ENCODE measurements at regions not wholly inside any gene's neighbourhood (a gene's known extent, or its start where the extent isn't known, plus 50 kb on each side); places are given as distances from the start of the nearest gene placed in this dataset.
A peak's percentile ranks its signal among the peaks of the same experiment; 100 is the strongest.
"Not testable (repeated sequence)": the region's sequence is repeated elsewhere in the genome, so short reads cannot be mapped to it uniquely, and the experiment has no call there.

DNA sequence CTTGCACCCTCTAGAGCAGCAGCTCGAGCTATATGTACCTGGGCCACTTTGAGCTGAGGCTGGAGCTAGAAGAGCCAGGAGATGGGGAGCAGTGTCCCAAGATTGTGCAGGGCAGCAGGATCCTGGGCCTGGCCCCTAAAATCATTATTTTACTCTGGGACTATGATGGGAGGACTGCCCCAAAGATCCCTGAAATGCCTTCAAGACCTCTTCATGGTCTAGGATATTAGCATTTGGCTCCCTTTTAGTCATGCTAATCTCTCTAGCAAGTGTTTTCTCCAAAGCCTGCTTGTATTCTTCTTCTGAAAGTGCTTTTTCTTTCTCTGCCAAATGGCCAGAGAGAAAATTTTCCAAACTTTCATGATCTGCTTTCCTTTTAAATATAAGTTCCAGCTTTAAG is 211.6 kb downstream of the PARM1 start:
- H3K36me3 Mint-ChIP-seq, result no peaks in the 10 kb centered on the region
- peaks cover 0 to 11% (median 5%) of the 10 kb centered on the region in 11 donors for H3K9me3 Mint-ChIP-seq
- CTCF ChIA-PET, result no interaction called here
- DNase-seq, result no peak
- Histone ChIP-seq H3K4me3 (ENCODE audit: low read length) (no peak overlapping the region), H3K4me1 (ENCODE audit: control insufficient read depth in 2 of 2, insufficient read depth in 2 of 2, low read length in 2 of 2) (no peaks in the 10 kb centered on the region), H3K27ac (ENCODE audit: low read depth, low read length) (no peak overlapping the region), H3K36me3 (ENCODE audit: control insufficient read depth in 2 of 3, insufficient read depth in 3 of 3, low read length in 3 of 3) (no peaks in the 10 kb centered on the region), H3K27me3 (ENCODE audit: control insufficient read depth in 2 of 2, insufficient read depth in 2 of 2, low read length in 2 of 2) (no peaks in the 10 kb centered on the region), H3K9me3 (ENCODE audit: control insufficient read depth in 2 of 3, low read length in 3 of 3) (no peaks in the 10 kb centered on the region)
- ATAC-seq, result no peak
- intact Hi-C loops (cut with micrococcal nuclease), result no loop called here
- no peaks in the 10 kb centered on the region for H3K27me3 Mint-ChIP-seq
- no peak overlapping the region for H3K27ac Mint-ChIP-seq
- no peaks in the 10 kb centered on the region for H3K4me1 Mint-ChIP-seq
- H3K4me3 Mint-ChIP-seq, result no peak overlapping the region
- POLR2A ChIA-PET, result no interaction called here

DNA sequence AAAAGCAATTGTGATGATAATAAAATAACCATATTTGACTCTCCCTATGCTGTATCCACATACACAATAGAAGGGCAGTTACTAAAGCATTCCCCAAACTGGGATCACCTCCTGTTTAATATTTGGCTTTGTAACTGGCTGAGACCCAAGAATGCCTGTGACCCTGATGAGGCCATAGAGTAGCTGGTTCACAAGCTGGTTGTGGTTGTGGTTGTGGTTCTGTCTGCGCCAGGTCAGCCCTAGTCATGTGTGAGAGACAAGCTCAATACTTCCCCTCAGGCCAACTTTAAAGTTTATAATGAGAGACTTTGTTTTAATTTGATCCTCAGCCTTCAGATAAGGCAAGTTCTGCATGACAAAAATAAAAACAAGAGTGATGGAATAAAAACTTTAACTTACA is 209.9 kb downstream of the PARM1 start:
- Mint-ChIP-seq H3K9me3 (peaks cover 0 to 11% (median 3%) of the 10 kb centered on the region in 11 donors), H3K27ac (no peak overlapping the region), H3K4me3 (no peak overlapping the region), H3K36me3 (no peaks in the 10 kb centered on the region), H3K27me3 (no peaks in the 10 kb centered on the region), H3K4me1 (no peaks in the 10 kb centered on the region)
- intact Hi-C loops (cut with micrococcal nuclease), result no loop called here
- ATAC-seq (no peak), DNase-seq (no peak)
- H3K9me3 ChIP-seq (ENCODE audit: control insufficient read depth in 2 of 3, low read length in 3 of 3), result no peaks in the 10 kb centered on the region
- POLR2A ChIA-PET, result no interaction called here
- H3K27ac ChIP-seq (ENCODE audit: low read depth, low read length), result no peak overlapping the region
- no peaks in the 10 kb centered on the region for H3K36me3 ChIP-seq (ENCODE audit: control insufficient read depth in 2 of 3, insufficient read depth in 3 of 3, low read length in 3 of 3)
- no peak overlapping the region for H3K4me3 ChIP-seq (ENCODE audit: low read length)
- CTCF ChIA-PET, result interaction anchor here (0.6 kb wide), 1 partner anchor 16 kb away, joined by 8 read pairs; no protein-coding TSS in a partner anchor
- H3K27me3 ChIP-seq (ENCODE audit: control insufficient read depth in 2 of 2, insufficient read depth in 2 of 2, low read length in 2 of 2), result no peaks in the 10 kb centered on the region
- no peaks in the 10 kb centered on the region for H3K4me1 ChIP-seq (ENCODE audit: control insufficient read depth in 2 of 2, insufficient read depth in 2 of 2, low read length in 2 of 2)

DNA sequence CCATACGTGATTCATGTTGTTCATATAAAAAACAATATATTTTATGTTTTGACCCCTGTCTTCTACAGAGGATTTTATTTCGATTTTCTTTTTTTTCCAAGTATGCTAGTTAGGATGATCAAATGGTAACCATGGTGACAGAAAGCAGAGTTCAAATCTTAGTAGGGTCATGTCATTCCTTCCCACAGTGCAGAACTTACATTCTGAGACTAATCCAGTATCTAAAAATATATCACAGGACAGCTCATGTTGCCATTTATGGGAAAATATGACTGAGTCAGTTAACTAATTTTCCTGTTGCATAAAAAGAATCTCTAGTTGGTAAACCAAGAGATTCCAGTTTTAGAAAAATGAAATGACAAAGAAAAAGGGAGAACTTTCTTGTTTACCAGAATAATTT is 209.5 kb downstream of the PARM1 start:
- Histone ChIP-seq H3K36me3 (ENCODE audit: control insufficient read depth in 2 of 3, insufficient read depth in 3 of 3, low read length in 3 of 3) (no peaks in the 10 kb centered on the region), H3K27ac (ENCODE audit: low read depth, low read length) (no peak overlapping the region), H3K27me3 (ENCODE audit: control insufficient read depth in 2 of 2, insufficient read depth in 2 of 2, low read length in 2 of 2) (no peaks in the 10 kb centered on the region), H3K4me3 (ENCODE audit: low read length) (no peak overlapping the region), H3K9me3 (ENCODE audit: control insufficient read depth in 2 of 3, low read length in 3 of 3) (no peaks in the 10 kb centered on the region), H3K4me1 (ENCODE audit: control insufficient read depth in 2 of 2, insufficient read depth in 2 of 2, low read length in 2 of 2) (no peaks in the 10 kb centered on the region)
- Mint-ChIP-seq H3K4me3 (no peak overlapping the region), H3K9me3 (peaks cover 0 to 11% (median 3%) of the 10 kb centered on the region in 11 donors), H3K36me3 (no peaks in the 10 kb centered on the region), H3K27me3 (no peaks in the 10 kb centered on the region), H3K4me1 (no peaks in the 10 kb centered on the region), H3K27ac (no peak overlapping the region)
- no peak for DNase-seq
- intact Hi-C loops (cut with micrococcal nuclease), result no loop called here
- CTCF ChIA-PET, result no interaction called here
- POLR2A ChIA-PET, result no interaction called here
- ATAC-seq, result no peak

DNA sequence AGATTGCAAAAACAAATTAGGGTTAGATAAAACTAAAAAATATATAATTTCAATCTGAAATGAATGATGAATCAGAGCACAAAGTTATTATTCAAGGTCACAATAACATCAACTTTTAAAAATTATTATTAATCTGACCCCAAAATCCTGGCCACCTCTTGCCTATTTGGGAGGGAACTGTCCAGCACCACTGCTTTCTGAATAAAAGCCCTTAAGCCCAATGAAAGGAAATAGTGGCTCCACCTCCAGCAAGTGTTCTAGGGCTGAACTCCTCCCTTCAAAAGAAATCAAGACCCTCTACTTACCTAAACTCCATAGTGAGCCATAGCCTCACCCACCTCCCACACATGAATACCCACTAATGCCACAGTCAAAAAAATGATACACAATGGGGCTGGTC is 208.2 kb downstream of the PARM1 start:
- no peaks in the 10 kb centered on the region for H3K36me3 Mint-ChIP-seq
- DNase-seq (no peak), ATAC-seq (no peak)
- ChIA-PET CTCF (no interaction called here), POLR2A (no interaction called here)
- no peaks in the 10 kb centered on the region for H3K36me3 ChIP-seq (ENCODE audit: control insufficient read depth in 2 of 3, insufficient read depth in 3 of 3, low read length in 3 of 3)
- intact Hi-C loops (cut with micrococcal nuclease), result no loop called here
- H3K9me3 Mint-ChIP-seq, result peaks cover 0 to 11% (median 3%) of the 10 kb centered on the region in 11 donors
- no peak overlapping the region for H3K4me3 ChIP-seq (ENCODE audit: low read length)
- H3K4me1 Mint-ChIP-seq, result no peaks in the 10 kb centered on the region
- no peaks in the 10 kb centered on the region for H3K27me3 ChIP-seq (ENCODE audit: control insufficient read depth in 2 of 2, insufficient read depth in 2 of 2, low read length in 2 of 2)
- no peaks in the 10 kb centered on the region for H3K9me3 ChIP-seq (ENCODE audit: control insufficient read depth in 2 of 3, low read length in 3 of 3)
- no peak overlapping the region for H3K27ac Mint-ChIP-seq
- H3K27ac ChIP-seq (ENCODE audit: low read depth, low read length), result no peak overlapping the region
- H3K27me3 Mint-ChIP-seq, result no peaks in the 10 kb centered on the region
- no peaks in the 10 kb centered on the region for H3K4me1 ChIP-seq (ENCODE audit: control insufficient read depth in 2 of 2, insufficient read depth in 2 of 2, low read length in 2 of 2)
- H3K4me3 Mint-ChIP-seq, result no peak overlapping the region

DNA sequence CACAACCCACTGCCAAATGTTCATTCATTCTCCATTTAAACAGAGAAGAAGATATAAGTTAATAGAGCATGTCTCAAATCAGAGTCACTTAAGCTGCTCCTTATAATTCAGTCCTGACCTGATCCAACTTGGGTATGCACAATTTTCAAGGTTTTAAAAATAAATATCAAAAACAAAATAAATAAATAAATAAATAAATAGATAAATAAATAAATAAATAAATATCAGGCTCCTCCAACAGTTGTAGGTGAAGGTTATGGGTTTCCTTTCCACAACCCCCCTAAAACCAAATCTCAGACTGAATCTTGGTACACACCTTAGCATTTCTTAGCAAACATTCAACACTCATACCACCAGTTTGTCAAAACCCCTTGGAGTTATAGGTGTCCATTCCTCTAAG is 204.4 kb downstream of the PARM1 start:
- ATAC-seq (no peak), DNase-seq (no peak)
- no peak overlapping the region for H3K27ac Mint-ChIP-seq
- Histone ChIP-seq H3K36me3 (ENCODE audit: control insufficient read depth in 2 of 3, insufficient read depth in 3 of 3, low read length in 3 of 3) (no peaks in the 10 kb centered on the region), H3K4me3 (ENCODE audit: low read length) (no peak overlapping the region), H3K9me3 (ENCODE audit: control insufficient read depth in 2 of 3, low read length in 3 of 3) (no peaks in the 10 kb centered on the region), H3K27me3 (ENCODE audit: control insufficient read depth in 2 of 2, insufficient read depth in 2 of 2, low read length in 2 of 2) (no peaks in the 10 kb centered on the region), H3K27ac (ENCODE audit: low read depth, low read length) (no peak overlapping the region), H3K4me1 (ENCODE audit: control insufficient read depth in 2 of 2, insufficient read depth in 2 of 2, low read length in 2 of 2) (no peaks in the 10 kb centered on the region)
- H3K4me3 Mint-ChIP-seq, result no peak overlapping the region
- intact Hi-C loops (cut with micrococcal nuclease), result no loop called here
- H3K36me3 Mint-ChIP-seq, result no peaks in the 10 kb centered on the region
- ChIA-PET CTCF (no interaction called here), POLR2A (no interaction called here)
- no peaks in the 10 kb centered on the region for H3K4me1 Mint-ChIP-seq
- peaks cover 0 to 9% (median 4%) of the 10 kb centered on the region in 11 donors for H3K9me3 Mint-ChIP-seq
- no peaks in the 10 kb centered on the region for H3K27me3 Mint-ChIP-seq

DNA sequence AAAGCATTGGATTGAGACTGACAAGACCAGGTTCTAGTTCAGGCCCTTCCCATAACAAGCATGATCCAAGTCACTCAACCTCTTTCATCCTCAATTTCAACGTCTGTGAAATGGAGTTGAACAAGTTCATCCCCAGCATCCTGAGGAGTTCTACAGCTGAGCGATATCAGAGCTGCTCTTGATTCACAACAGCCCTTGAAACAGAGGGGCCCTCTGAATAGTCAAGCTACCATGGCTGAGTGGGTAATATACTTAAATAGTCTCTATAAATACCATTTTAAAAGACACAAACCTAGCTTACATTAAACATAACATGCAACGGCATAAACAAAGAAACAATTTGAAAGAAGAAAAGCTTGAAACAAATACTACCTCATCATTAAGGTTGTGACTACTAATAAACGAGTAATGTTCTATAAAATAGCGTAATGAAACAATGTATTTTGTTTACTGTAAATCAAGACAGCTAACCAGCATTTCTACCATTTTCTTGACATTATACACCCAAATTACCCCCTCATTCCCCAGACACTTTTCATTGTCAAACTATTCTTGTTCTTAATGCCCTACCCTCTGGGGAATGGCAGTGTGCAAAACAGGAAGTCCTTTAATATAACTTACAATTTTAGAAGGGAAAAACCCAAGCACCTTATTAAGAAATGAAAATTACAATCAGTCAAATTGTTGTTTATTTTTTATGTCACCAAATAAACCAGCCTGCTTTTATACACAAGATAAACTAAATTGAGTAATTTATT is 202.3 kb downstream of the PARM1 start:
- Histone ChIP-seq H3K4me3 (ENCODE audit: low read length) (no peak overlapping the region), H3K27ac (ENCODE audit: low read depth, low read length) (no peak overlapping the region), H3K36me3 (ENCODE audit: control insufficient read depth in 2 of 3, insufficient read depth in 3 of 3, low read length in 3 of 3) (no peaks in the 10 kb centered on the region), H3K9me3 (ENCODE audit: control insufficient read depth in 2 of 3, low read length in 3 of 3) (no peaks in the 10 kb centered on the region), H3K4me1 (ENCODE audit: control insufficient read depth in 2 of 2, insufficient read depth in 2 of 2, low read length in 2 of 2) (no peaks in the 10 kb centered on the region), H3K27me3 (ENCODE audit: control insufficient read depth in 2 of 2, insufficient read depth in 2 of 2, low read length in 2 of 2) (no peaks in the 10 kb centered on the region)
- POLR2A ChIA-PET, result no interaction called here
- Mint-ChIP-seq H3K4me1 (no peaks in the 10 kb centered on the region), H3K27me3 (no peaks in the 10 kb centered on the region), H3K9me3 (peaks cover 0 to 9% (median 4%) of the 10 kb centered on the region in 11 donors), H3K27ac (no peak overlapping the region), H3K4me3 (no peak overlapping the region), H3K36me3 (no peaks in the 10 kb centered on the region)
- intact Hi-C loops (cut with micrococcal nuclease), result no loop called here
- no peak for DNase-seq
- CTCF ChIA-PET, result no interaction called here
- ATAC-seq, result no peak

DNA sequence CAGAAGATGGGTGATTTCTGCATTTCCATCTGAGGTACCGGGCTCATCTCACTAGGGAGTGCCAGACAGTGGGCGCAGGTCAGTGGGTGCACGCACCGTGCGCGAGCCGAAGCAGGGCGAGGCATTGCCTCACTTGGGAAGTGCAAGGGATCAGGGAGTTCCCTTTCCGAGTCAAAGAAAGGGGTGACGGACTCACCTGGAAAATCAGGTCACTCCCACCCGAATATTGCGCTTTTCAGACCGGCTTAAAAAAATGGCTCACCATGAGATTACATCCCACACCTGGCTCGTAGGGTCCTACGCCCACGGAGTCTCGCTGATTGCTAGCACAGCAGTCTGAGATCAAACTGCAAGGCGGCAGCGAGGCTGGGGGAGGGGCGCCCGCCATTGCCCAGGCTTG is 194.0 kb downstream of the PARM1 start:
- POLR2A ChIA-PET; H3K4me3 ChIP-seq (ENCODE audit: low read length); H3K36me3 ChIP-seq (ENCODE audit: control insufficient read depth in 2 of 3, insufficient read depth in 3 of 3, low read length in 3 of 3); ATAC-seq; H3K27ac ChIP-seq (ENCODE audit: low read depth, low read length); H3K27me3 Mint-ChIP-seq; H3K9me3 ChIP-seq (ENCODE audit: control insufficient read depth in 2 of 3, low read length in 3 of 3); H3K4me1 ChIP-seq (ENCODE audit: control insufficient read depth in 2 of 2, insufficient read depth in 2 of 2, low read length in 2 of 2); intact Hi-C loops (cut with micrococcal nuclease); H3K4me1 Mint-ChIP-seq; CTCF ChIA-PET; H3K27ac Mint-ChIP-seq; H3K27me3 ChIP-seq (ENCODE audit: control insufficient read depth in 2 of 2, insufficient read depth in 2 of 2, low read length in 2 of 2); H3K36me3 Mint-ChIP-seq; DNase-seq: not testable (repeated sequence)
- peak overlapping the region in 2 of 10 donors; percentile 28 to 30 for H3K4me3 Mint-ChIP-seq
- peaks cover 0 to 20% (median 6%) of the 10 kb centered on the region in 11 donors for H3K9me3 Mint-ChIP-seq

All from naive thymus-derived CD4-positive, alpha-beta T cell (primary cell).